Upper lobe of left lung (tissue), 6 donors: ENCODE measurements at regions not wholly inside any gene's neighbourhood (a gene's known extent, or its start where the extent isn't known, plus 50 kb on each side); places are given as distances from the start of the nearest gene placed in this dataset.

Experiments used
- ATAC-seq, 2 donors: fragments of 200-7000 bp; cut with Tn5 transposase; one replicate each; pipeline ENCODE4 v1.9.1; 2022; ENCODE audit warnings: mild to moderate bottlenecking in 2 of 2, moderate library complexity in 2 of 2; ENCODE audit not compliant: low FRiP score in 2 of 2
- DNase-seq, 2 donors: peaks; one replicate each; pipeline ENCODE4 v3.0.0-alpha.2; 2019 to 2020
- H3K27ac ChIP-seq, 4 donors: fragments of 200-600 bp; sonication (generic); one replicate each; pipeline ENCODE4 v1.5.1; 2016 to 2019
- H3K27me3 ChIP-seq, 4 donors: fragments of 200-600 bp; sonication (generic); one replicate each; pipeline ENCODE4 v1.5.1; 2017 to 2019
- H3K36me3 ChIP-seq, 4 donors: fragments of 200-600 bp; sonication (generic); one replicate each; pipeline ENCODE4 v1.5.1; 2016 to 2019
- H3K4me1 ChIP-seq, 4 donors: fragments of 200-600 bp; sonication (generic); one replicate each; pipeline ENCODE4 v1.5.1; 2018 to 2019
- H3K4me3 ChIP-seq, 4 donors: fragments of 200-600 bp; sonication (generic); one replicate each; pipeline ENCODE4 v1.5.1; 2017 to 2019; ENCODE audit warnings: mild to moderate bottlenecking in 2 of 4, moderate library complexity in 1 of 4
- H3K9me3 ChIP-seq, 4 donors: fragments of 200-600 bp; sonication (generic); one replicate each; pipeline ENCODE4 v1.5.1; 2018 to 2019
- CTCF ChIP-seq, 6 experiments: fragments of 450-650 bp in 4 of 6; fragments of 200-600 bp in 2 of 6; sonication (generic) in 2 of 6; IDR thresholded peaks; one replicate each; pipeline ENCODE4 v1.5.1; 2016 to 2019; ENCODE audit warnings: antibody characterized with exemption in 6 of 6
- EP300 ChIP-seq, 4 donors: sonication (generic); formaldehyde crosslinking; IDR thresholded peaks; one replicate each; pipeline ENCODE4 v1.5.1; 2017; ENCODE audit warnings: antibody characterized with exemption in 4 of 4, control low read depth in 2 of 4
- POLR2A ChIP-seq, 4 donors: fragments of 450-650 bp; IDR thresholded peaks; one replicate each; pipeline ENCODE4 v1.5.1; 2016 to 2017; ENCODE audit warnings: antibody characterized with exemption in 4 of 4, mild to moderate bottlenecking in 2 of 4
- POLR2AphosphoS5 ChIP-seq, 2 donors: sonication (generic); formaldehyde crosslinking; IDR thresholded peaks; one replicate each; pipeline ENCODE4 v1.5.1; 2017; ENCODE audit warnings: antibody characterized with exemption in 2 of 2
- WGBS, 2 donors: methylation state at CpG; one replicate each; pipeline ENCODE4 v1.1.5; 2017 to 2018; 5-methylcytosine and 5-hydroxymethylcytosine counted together
- donor health status: DM: no; HTN: no; CAD: no; lungs with moderate emphysema.
- donor health status: DM: no; HTN: yes; CAD: no; lungs with severe emphysema.

GRCh38 chr12:34371050-34371449, 348.8 kb downstream of the ALG10 start:
- 64 to 72% methylated on average over 16 to 17 of the region's 17 CpGs for WGBS, 2 donors
- DNase-seq = no peak
- no peaks in the 10 kb centered on the region for H3K4me1 ChIP-seq
- no peak for ATAC-seq
- H3K27ac ChIP-seq = no peak overlapping the region
- H3K9me3 ChIP-seq = peaks cover 0 to 97% (median 36%) of the 10 kb centered on the region in 4 donors
- H3K4me3 ChIP-seq = no peak overlapping the region
- no peaks in the 10 kb centered on the region for H3K27me3 ChIP-seq
- H3K36me3 ChIP-seq = no peaks in the 10 kb centered on the region
- TF ChIP-seq EP300 (IDR thresholded peaks at IDR 0.05) = no peak
- TF ChIP-seq POLR2A (IDR thresholded peaks at IDR 0.05) = no peak
- TF ChIP-seq CTCF (IDR thresholded peaks at IDR 0.05) = no peak

DNA sequence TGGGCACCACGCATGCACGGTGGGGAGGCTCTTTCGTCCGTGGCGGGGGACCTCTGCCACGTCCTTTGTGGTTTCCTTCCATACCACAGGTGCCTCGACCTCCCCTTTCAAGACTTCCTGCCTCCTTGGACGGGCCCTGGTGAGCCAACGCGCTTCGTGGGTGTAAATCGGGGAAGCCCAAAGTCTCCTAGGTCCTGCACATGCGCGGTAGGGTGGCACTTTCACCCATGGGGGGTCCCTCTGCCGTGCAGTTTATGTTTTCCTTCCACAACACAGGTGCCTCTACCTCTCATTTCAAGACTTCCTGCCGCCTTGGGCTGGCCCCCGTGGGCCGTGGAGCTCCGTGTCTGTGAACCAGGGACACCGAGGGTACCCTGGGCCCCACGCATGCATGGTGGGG, 349.7 kb downstream of the ALG10 start:
- H3K9me3 ChIP-seq = peaks cover 0 to 100% (median 34%) of the 10 kb centered on the region in 4 donors
- TF ChIP-seq POLR2A (IDR thresholded peaks at IDR 0.05) (no peak), CTCF (IDR thresholded peaks at IDR 0.05) (no peak)
- no peak for ATAC-seq
- no peaks in the 10 kb centered on the region for H3K36me3 ChIP-seq
- DNase-seq = no peak
- no peak overlapping the region for H3K27ac ChIP-seq
- H3K4me3 ChIP-seq = no peak overlapping the region
- H3K4me1 ChIP-seq = no peaks in the 10 kb centered on the region
- H3K27me3 ChIP-seq = no peaks in the 10 kb centered on the region
- 59 to 72% methylated on average over 21 of the region's 21 CpGs for WGBS, 2 donors

- TF ChIP-seq POLR2AphosphoS5 (IDR thresholded peaks at IDR 0.05) (no peak), CTCF (IDR thresholded peaks at IDR 0.05) (no peak), POLR2A (IDR thresholded peaks at IDR 0.05) (no peak), EP300 (IDR thresholded peaks at IDR 0.05) (no peak)
- DNase-seq (no peak), ATAC-seq (no peak)
- Histone ChIP-seq H3K27me3 (no peaks in the 10 kb centered on the region), H3K27ac (no peak overlapping the region), H3K4me1 (no peaks in the 10 kb centered on the region), H3K9me3 (peaks cover 0 to 99% (median 28%) of the 10 kb centered on the region in 4 donors), H3K4me3 (no peak overlapping the region), H3K36me3 (no peaks in the 10 kb centered on the region)
- WGBS, 2 donors = 73 to 77% methylated on average over 23 to 25 of the region's 25 CpGs
Observed at GRCh38 chr12:34373926-34374325, 351.6 kb downstream of the ALG10 start.

DNA sequence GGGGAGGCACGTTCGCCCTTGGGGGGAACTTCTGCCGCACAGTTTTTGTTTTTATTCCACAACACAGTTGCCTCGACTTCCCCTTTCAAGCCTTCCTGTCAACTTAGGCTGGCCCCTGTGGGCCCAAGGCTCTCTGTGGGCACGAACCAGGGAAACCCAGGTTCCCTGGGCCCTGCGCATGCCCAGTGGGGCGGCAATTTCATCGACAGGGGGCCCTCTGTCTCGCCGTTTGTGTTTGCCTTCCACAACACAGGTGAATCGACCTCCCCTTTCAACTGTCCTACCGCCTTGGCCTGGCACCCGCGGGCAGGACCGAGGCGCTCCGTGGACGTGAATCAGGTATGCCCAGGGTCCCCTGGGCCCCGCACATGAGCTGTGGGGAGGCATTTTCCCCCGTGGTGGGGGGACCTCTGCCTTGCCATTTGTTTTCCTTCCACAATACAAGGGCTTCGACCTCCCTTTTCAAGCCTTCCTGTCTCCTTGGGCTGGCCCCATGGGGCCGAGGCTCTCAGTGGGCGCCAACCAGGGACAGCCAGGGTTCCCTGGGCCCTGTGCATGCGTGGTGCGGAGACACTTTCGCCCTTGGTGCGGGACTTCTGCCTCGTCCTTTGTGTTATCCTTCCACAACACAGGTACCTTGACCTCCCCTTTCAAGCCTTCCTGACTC, 354.0 kb downstream of the ALG10 start:
- Histone ChIP-seq H3K27me3 (no peaks in the 10 kb centered on the region), H3K4me3 (no peak overlapping the region), H3K9me3 (peaks cover 0 to 99% (median 26%) of the 10 kb centered on the region in 4 donors), H3K27ac (no peak overlapping the region), H3K4me1 (no peaks in the 10 kb centered on the region), H3K36me3 (no peaks in the 10 kb centered on the region)
- ATAC-seq = no peak
- WGBS, 2 donors = 66 to 73% methylated on average over 23 to 28 of the region's 28 CpGs
- TF ChIP-seq POLR2A (IDR thresholded peaks at IDR 0.05) (no peak), CTCF (IDR thresholded peaks at IDR 0.05) (no peak), POLR2AphosphoS5 (IDR thresholded peaks at IDR 0.05) (no peak)
- DNase-seq = no peak
